Activated CD8-positive, alpha-beta memory T cell treated with anti-CD3 and anti-CD28 coated beads, Interleukin-2, amount 10 ng/mL, durations not matched to agents 7 days and 5 days (primary cell): ENCODE measurements at regions not wholly inside any gene's neighbourhood (a gene's known extent, or its start where the extent isn't known, plus 50 kb on each side); places are given as distances from the start of the nearest gene placed in this dataset.

Source experiments
- ATAC-seq: fragments of 150-1000 bp; cut with Tn5 transposase; one replicate; pipeline ENCODE4 v1.10.0; 2021; ENCODE audit warnings: moderate library complexity
- CTCF ChIA-PET: fragments of 350-600 bp; sonication (Branson Sonifier 250); formaldehyde crosslinking; loops from one replicate; lab custom pipeline; 2021; ENCODE audit warnings: antibody characterized with exemption; lab: Charles Lee
- DNase-seq: peaks from one replicate; pipeline ENCODE4 v3.0.0-alpha.2; 2020
- H3K27ac Mint-ChIP-seq: one replicate; pipeline ENCODE4 v1.8.0; 2021; ENCODE audit warnings: mild to moderate bottlenecking, mixed read lengths
- H3K27me3 Mint-ChIP-seq: one replicate; pipeline ENCODE4 v1.8.0; 2021; ENCODE audit warnings: mixed read lengths
- H3K36me3 Mint-ChIP-seq: one replicate; pipeline ENCODE4 v1.8.0; 2021; ENCODE audit warnings: mild to moderate bottlenecking, mixed read lengths
- H3K4me1 Mint-ChIP-seq: one replicate; pipeline ENCODE4 v1.8.0; 2021; ENCODE audit warnings: mixed read lengths
- H3K4me3 Mint-ChIP-seq: one replicate; pipeline ENCODE4 v1.8.0; 2021; ENCODE audit warnings: mild to moderate bottlenecking, moderate library complexity, mixed read lengths
- H3K9me3 Mint-ChIP-seq: one replicate; pipeline ENCODE4 v1.8.0; 2022; ENCODE audit warnings: low read depth, mixed read lengths

- no peak for ATAC-seq
- CTCF ChIA-PET, result no interaction called here
- no peak for DNase-seq
- Mint-ChIP-seq H3K4me1 (no peaks in the 10 kb centered on the region), H3K9me3 (peaks cover 2% of the 10 kb centered on the region), H3K27ac (no peak overlapping the region), H3K36me3 (no peaks in the 10 kb centered on the region), H3K27me3 (no peaks in the 10 kb centered on the region), H3K4me3 (no peak overlapping the region)
Measured at GRCh38 chr16:52631711-52632110, 84.8 kb upstream of the TOX3 start.

- no peaks in the 10 kb centered on the region for H3K4me1 Mint-ChIP-seq
- no peaks in the 10 kb centered on the region for H3K36me3 Mint-ChIP-seq
- no peak overlapping the region for H3K4me3 Mint-ChIP-seq
- CTCF ChIA-PET, result no interaction called here
- H3K27ac Mint-ChIP-seq, result no peak overlapping the region
- H3K27me3 Mint-ChIP-seq, result no peaks in the 10 kb centered on the region
- DNase-seq (no peak), ATAC-seq (no peak)
- H3K9me3 Mint-ChIP-seq, result peaks cover 2% of the 10 kb centered on the region
Measured at GRCh38 chr16:52630711-52631110, 83.8 kb upstream of the TOX3 start.

DNA sequence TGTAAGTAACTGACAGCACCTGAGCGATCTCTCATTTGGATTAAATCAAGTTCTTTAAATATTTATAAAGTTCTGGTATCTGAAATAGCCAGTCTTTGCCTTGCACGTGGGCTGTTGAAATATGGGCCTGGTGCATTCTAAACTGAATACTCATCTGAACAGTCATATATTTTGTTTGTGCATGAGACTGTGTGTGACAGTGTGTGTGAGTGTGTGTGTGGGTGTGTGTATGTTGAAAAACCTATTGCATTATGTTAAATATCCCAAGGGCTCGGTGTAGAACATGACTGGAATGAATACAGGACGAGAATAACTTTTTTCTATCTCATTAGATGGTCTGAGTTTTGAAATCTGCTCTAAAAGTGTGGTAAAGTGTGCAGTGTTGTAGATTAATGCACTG, 82.4 kb upstream of the TOX3 start:
- Mint-ChIP-seq H3K4me1 (no peaks in the 10 kb centered on the region), H3K27ac (no peak overlapping the region), H3K4me3 (no peak overlapping the region), H3K9me3 (peaks cover 2% of the 10 kb centered on the region), H3K27me3 (no peaks in the 10 kb centered on the region), H3K36me3 (no peaks in the 10 kb centered on the region)
- DNase-seq (no peak), ATAC-seq (no peak)
- CTCF ChIA-PET, result no interaction called here

GRCh38 chr16:52624891-52625290, 77.9 kb upstream of the TOX3 start:
- no peak for ATAC-seq
- Mint-ChIP-seq H3K27me3 (no peaks in the 10 kb centered on the region), H3K9me3 (no peaks in the 10 kb centered on the region), H3K36me3 (no peaks in the 10 kb centered on the region), H3K4me1 (no peaks in the 10 kb centered on the region), H3K27ac (no peak overlapping the region), H3K4me3 (no peak overlapping the region)
- no peak for DNase-seq
- CTCF ChIA-PET, result no interaction called here

DNA sequence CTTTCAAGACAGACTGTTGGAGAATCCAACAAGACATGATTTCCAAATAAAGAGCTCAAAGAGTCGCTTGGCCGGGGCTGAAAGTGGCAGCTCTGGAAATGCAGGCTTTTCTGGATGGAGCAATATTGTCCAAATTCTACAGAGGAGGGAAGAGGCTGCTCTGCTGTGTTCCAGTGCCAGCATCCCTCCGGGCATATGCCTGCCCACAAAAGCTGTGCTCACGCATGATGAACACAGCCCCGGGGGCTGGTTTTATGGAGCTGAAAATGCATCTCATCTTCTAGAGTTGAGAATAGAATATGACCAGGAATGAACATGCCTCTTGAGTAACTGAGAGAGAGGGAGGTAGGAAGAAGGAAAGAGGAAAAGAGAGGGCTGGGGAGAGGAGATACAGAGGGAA, 74.7 kb upstream of the TOX3 start:
- Mint-ChIP-seq H3K4me3 (no peak overlapping the region), H3K9me3 (no peaks in the 10 kb centered on the region), H3K4me1 (no peaks in the 10 kb centered on the region), H3K36me3 (no peaks in the 10 kb centered on the region), H3K27ac (no peak overlapping the region), H3K27me3 (no peaks in the 10 kb centered on the region)
- ATAC-seq (no peak), DNase-seq (no peak)
- CTCF ChIA-PET, result no interaction called here

DNA sequence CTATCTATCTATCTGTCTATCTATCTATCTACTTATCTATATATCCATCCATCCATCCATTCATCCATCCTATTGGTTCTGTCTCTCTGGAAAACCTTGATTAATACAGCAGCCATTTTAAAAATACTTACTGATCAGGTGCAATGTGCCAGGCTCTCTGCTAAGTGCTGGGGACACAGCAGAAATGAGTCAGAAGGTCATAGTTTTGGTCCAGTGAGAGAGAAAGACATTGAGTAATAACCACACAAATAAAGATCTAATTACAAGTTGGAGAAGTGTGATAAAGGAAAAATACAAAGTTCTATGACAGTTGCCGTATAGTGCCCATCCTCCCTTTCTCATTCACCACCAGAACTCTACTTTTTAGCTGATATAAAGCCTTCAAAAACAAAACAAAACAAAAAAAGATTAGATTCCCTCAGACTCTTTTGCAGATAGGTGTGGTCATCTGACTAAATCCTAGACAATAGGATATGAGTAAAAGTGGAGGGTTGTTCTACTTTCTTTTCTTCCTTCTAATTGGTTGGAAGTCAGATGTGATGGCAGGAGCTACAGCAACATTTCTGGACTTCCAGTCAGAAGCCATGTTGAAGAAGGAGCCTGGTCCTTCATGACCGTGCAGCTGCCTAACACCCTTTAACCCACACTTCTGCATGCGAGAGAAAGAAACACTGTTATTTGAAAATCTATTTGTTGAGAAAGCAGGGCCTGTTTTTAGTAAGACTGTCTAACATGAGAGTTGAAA, 72.0 kb upstream of the TOX3 start:
- no peak for DNase-seq
- H3K4me1 Mint-ChIP-seq, result no peaks in the 10 kb centered on the region
- ATAC-seq, result no peak
- no peak overlapping the region for H3K4me3 Mint-ChIP-seq
- H3K9me3 Mint-ChIP-seq, result peaks cover 2% of the 10 kb centered on the region
- CTCF ChIA-PET, result no interaction called here
- H3K27me3 Mint-ChIP-seq, result no peaks in the 10 kb centered on the region
- H3K27ac Mint-ChIP-seq, result no peak overlapping the region
- H3K36me3 Mint-ChIP-seq, result no peaks in the 10 kb centered on the region

- Mint-ChIP-seq H3K27me3 (no peaks in the 10 kb centered on the region), H3K36me3 (no peaks in the 10 kb centered on the region), H3K4me3 (no peak overlapping the region), H3K27ac (no peak overlapping the region), H3K4me1 (no peaks in the 10 kb centered on the region), H3K9me3 (peaks cover 2% of the 10 kb centered on the region)
- CTCF ChIA-PET, result no interaction called here
- DNase-seq, result no peak
- ATAC-seq, result no peak
Measured at GRCh38 chr16:52617591-52617990, 70.6 kb upstream of the TOX3 start.

- Mint-ChIP-seq H3K27me3 (no peaks in the 10 kb centered on the region), H3K36me3 (no peaks in the 10 kb centered on the region), H3K4me1 (no peaks in the 10 kb centered on the region), H3K9me3 (peaks cover 7% of the 10 kb centered on the region), H3K27ac (no peak overlapping the region), H3K4me3 (no peak overlapping the region)
- DNase-seq, result no peak
- CTCF ChIA-PET, result no interaction called here
- no peak for ATAC-seq
Measured at GRCh38 chr16:52613508-52613907, 66.6 kb upstream of the TOX3 start.

DNA sequence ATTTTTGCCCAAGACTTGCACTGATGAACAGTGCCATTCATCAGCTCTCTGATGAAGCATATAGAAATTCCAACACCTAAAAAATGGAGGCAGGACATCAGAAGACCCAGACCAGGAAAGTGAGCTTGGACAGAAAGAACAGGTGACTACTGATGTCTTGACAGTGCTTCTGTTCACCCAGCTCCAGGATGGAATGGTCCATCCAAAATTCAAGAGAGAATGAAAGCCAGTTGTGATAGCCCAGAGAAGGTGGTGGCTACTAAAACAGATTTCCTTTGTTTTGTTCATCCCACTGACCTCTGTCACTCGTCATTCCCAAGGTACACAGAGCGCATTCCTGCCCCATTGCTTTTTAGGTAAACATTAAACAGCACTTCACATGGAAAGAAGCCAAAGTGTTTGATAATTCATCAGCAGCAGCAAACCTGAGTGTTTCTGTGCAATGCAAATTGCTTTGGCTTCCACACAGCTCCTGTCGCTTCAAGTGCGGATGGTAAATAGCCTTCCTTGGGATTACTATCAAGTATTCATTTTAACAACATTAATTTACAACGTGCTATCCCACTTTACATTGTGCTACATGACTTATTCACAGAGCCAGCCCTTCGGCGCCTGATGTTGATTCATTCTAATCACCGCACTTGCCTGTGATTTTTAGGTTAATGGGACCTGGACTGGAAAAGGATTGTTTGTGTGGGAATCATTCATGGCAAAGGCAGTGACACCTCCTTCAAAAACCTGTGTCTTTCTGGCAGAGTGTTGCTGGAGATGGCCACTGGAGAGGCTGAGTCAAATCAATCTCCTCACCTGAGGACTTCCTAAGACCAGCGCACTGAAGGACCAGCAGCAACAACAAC, 65.1 kb upstream of the TOX3 start:
- Mint-ChIP-seq H3K4me3 (no peak overlapping the region), H3K9me3 (peaks cover 7% of the 10 kb centered on the region), H3K27me3 (no peaks in the 10 kb centered on the region), H3K36me3 (no peaks in the 10 kb centered on the region), H3K27ac (no peak overlapping the region), H3K4me1 (no peaks in the 10 kb centered on the region)
- ATAC-seq, result no peak
- no peak for DNase-seq
- CTCF ChIA-PET, result no interaction called here

GRCh38 chr16:52603015-52603414, 56.1 kb upstream of the TOX3 start:
- no peaks in the 10 kb centered on the region for H3K36me3 Mint-ChIP-seq
- H3K4me3 Mint-ChIP-seq, result no peak overlapping the region
- no peaks in the 10 kb centered on the region for H3K27me3 Mint-ChIP-seq
- DNase-seq (no peak), ATAC-seq (no peak)
- H3K4me1 Mint-ChIP-seq, result no peaks in the 10 kb centered on the region
- CTCF ChIA-PET, result no interaction called here
- no peak overlapping the region for H3K27ac Mint-ChIP-seq
- no peaks in the 10 kb centered on the region for H3K9me3 Mint-ChIP-seq

DNA sequence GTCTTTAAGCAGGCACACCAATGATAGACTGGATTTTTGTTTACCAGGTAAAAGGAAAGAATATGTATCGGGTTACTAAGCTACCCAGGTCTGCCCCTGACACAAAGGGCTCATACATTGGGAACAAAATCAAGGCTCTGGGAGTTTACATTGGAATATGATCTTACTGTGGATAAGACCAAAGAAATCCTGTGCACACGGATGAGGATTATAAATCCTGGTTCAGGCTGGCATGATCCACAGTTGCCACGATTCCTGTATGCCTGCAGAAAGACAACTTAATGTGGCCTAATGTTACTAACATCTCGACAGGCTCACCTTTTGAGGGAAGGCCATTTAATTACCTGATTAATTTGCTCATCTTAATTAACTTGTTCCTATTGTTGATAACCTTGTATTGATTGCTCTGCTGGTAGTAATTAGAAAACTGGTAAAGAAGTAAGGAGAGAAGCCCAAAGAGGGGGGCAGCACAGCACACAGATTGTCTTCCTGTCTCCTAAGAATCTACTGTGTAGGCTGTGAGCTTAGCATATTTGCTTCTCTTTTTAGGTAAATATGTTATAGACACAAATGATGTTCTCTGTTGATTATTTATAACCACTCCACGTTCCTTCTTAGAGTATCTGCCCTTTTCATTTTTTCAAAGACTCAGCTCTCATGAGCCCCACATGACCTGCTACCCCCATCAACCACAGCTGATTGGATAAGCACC, 51.0 kb upstream of the TOX3 start:
- H3K36me3 Mint-ChIP-seq, result no peaks in the 10 kb centered on the region
- H3K4me3 Mint-ChIP-seq, result no peak overlapping the region
- no peaks in the 10 kb centered on the region for H3K27me3 Mint-ChIP-seq
- CTCF ChIA-PET, result no interaction called here
- no peak overlapping the region for H3K27ac Mint-ChIP-seq
- H3K4me1 Mint-ChIP-seq, result no peaks in the 10 kb centered on the region
- H3K9me3 Mint-ChIP-seq, result no peaks in the 10 kb centered on the region
- no peak for ATAC-seq
- DNase-seq, result no peak

DNA sequence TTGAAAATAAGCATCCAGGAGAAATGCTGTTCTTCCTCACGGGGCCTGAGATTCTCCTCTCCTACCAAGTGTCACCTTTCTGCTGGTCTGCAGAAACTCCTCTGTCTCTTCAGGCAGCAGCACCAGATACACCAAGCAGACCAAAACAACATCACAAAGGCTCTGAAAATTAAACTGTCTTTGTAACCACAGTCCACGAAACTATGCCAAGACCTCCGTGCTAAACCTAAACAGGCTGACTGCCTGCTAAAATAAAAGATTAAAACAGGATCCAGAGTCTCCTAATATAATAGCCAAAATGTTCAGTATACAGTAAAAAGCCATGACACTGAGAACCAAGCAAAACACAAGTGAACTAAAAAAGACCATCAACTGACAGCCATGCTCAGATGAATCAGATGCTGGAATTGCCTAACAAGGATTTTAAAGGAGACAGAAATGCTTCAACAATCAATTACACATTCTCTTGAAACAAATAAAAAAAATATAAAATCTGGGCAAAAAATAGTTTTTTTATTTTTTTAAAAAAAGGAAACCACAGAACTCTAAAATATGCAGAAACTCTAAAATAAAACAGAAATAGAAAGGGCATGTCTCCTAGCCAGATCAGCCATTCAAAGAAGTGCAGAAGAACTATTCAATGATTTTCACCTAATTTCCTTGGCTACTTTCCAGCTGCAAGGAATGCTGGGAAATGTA, 50.3 kb upstream of the TOX3 start:
- Mint-ChIP-seq H3K4me3 (no peak overlapping the region), H3K9me3 (no peaks in the 10 kb centered on the region), H3K36me3 (no peaks in the 10 kb centered on the region), H3K4me1 (no peaks in the 10 kb centered on the region), H3K27ac (no peak overlapping the region), H3K27me3 (no peaks in the 10 kb centered on the region)
- DNase-seq, result no peak
- CTCF ChIA-PET, result no interaction called here
- no peak for ATAC-seq
